GM19452 (cell line): ENCODE measurements at regions not wholly inside any gene's neighbourhood (a gene's known extent, or its start where the extent isn't known, plus 50 kb on each side); places are given as distances from the start of the nearest gene placed in this dataset.
"Not testable (repeated sequence)": the region's sequence is repeated elsewhere in the genome, so short reads cannot be mapped to it uniquely, and the experiment has no call there.

Experiments
- ATAC-seq: cut with Tn5 transposase; IDR thresholded peaks from one replicate; pipeline ENCODE4 v1.9.1; 2021; ENCODE audit not compliant: unreplicated experiment

- ATAC-seq = no peak
These were observed 926.4 kb upstream of the SLC35B3 start for GRCh38 chr6:9361749-9362148.

GRCh38 chr6:9360881-9361280 is 925.5 kb upstream of the SLC35B3 start:
- ATAC-seq = no peak

GRCh38 chr6:9347608-9348007 is 912.3 kb upstream of the SLC35B3 start:
- ATAC-seq = no peak

- no peak for ATAC-seq
These were observed 911.6 kb upstream of the SLC35B3 start for GRCh38 chr6:9346923-9347322.

DNA sequence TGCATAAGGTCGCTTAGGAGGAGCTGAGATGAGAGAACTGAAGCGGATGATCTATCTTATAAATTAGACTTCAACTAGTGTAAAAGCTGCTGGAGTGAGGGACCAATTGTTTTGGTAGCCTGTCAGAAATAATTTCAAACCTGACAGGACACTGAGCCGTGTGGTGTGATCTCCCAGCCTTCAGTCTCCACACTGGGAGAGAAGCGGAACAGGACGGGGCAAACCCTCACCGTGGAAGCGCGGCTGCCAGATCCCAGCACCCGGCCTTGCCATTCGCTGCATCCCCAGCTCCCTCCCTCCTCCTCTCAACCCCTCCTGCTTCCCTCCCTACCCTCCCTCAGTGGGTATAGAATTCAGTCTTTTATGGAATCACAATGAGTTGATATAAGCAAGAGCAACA is 900.1 kb upstream of the SLC35B3 start:
- ATAC-seq = no peak

- no peak for ATAC-seq
These were observed 899.6 kb upstream of the SLC35B3 start for GRCh38 chr6:9334979-9335378.

GRCh38 chr6:9332241-9332780 is 897.0 kb upstream of the SLC35B3 start:
- ATAC-seq = no peak

- no peak for ATAC-seq
These were observed 881.5 kb upstream of the SLC35B3 start for GRCh38 chr6:9316831-9317230.

DNA sequence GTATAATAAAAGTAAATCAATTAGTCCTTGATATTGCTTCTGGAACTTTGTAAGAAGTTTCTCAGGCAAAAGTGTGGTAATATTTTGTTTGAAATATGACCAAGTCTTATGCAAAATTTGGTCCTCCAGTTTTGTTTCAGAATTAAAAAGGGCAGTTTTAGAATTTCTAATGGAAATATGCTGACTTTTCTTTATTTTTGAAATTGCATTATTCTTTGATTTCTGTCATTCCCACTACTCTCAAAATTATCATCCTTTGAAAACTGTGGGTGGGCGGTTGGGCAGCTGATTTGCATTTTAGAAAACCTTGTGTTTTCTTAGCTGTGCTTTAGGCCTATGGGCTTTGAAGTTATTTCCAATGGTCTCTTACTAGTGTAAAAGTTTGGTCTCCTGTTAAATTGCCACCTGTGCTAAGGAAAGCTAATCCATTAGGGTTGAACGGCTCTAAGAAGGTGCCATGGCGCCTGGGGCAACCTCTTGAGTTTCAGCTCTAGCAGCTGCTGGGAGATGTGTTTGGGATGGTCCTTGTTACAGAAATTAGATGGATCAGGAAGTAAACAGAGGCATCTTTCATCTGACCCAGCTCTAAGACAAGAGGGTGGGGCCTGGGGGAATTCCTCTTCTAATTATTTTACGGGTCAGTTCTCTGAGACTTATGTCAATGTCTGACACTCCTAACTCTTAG is 880.8 kb upstream of the SLC35B3 start:
- ATAC-seq = no peak

DNA sequence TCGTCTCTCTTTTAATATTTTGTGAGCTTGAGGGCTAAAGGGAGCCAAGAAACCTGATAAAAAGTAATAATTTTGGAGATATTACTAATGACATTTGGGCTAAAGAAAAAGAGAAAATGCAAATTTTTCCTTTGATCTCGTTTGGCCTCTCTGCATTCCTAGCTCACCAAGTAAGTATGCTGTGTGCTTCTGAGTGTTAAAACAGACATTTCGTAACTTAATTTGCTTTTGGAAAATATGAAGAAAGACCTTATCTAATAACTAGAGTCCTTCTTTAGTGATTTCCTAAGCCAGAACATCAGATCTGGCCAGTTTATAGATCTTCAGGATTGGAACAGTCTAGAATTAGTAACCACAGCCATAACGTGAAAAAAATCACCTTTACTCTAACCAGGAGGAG is 872.9 kb upstream of the SLC35B3 start:
- no peak for ATAC-seq

GRCh38 chr6:9307786-9308185 is 872.4 kb upstream of the SLC35B3 start:
- no peak for ATAC-seq

- ATAC-seq = no peak
These were observed 871.8 kb upstream of the SLC35B3 start for GRCh38 chr6:9307187-9307586.

DNA sequence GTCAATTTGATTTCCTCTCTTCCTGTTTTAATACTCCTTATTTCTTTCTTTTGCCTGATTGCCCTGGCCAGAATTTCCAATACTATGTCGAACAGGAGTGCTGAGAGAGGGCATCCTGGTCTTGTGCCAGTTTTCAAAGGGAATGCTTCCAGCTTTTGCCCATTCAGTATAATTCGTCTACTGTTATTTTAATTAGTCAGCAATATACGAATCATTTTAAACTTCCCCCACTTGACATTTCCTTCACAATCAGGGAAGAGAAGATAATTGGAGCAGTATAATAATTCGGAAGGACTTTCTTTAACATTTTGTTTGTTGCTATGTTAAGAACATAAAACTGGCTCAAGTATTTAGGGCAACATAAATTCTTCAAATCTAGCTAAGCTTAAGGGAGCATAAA is 860.3 kb upstream of the SLC35B3 start:
- no peak for ATAC-seq

- ATAC-seq = no peak
These were observed 857.6 kb upstream of the SLC35B3 start for GRCh38 chr6:9292975-9293374.

- ATAC-seq = not testable (repeated sequence)
These were observed 855.0 kb upstream of the SLC35B3 start for GRCh38 chr6:9290342-9290741.

GRCh38 chr6:9272671-9273070 is 837.3 kb upstream of the SLC35B3 start:
- ATAC-seq = no peak

DNA sequence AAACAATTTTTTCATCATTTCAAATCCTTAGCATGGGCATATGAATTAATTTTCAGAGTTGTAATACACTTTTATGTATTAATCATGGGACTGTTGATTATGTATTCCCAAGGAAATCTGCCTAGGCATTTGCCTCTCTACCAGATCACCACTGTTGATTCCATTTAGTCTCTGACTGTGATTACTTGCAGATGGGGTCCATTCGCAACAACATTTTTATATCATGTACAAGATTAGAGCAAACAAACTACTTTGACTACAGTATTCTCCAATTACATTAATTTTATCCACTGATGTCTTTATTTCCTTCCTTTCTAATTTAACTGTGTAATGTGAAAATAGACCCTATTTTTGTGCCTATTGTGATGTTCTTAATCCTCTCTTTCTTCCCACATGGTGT is 831.4 kb upstream of the SLC35B3 start:
- no peak for ATAC-seq

DNA sequence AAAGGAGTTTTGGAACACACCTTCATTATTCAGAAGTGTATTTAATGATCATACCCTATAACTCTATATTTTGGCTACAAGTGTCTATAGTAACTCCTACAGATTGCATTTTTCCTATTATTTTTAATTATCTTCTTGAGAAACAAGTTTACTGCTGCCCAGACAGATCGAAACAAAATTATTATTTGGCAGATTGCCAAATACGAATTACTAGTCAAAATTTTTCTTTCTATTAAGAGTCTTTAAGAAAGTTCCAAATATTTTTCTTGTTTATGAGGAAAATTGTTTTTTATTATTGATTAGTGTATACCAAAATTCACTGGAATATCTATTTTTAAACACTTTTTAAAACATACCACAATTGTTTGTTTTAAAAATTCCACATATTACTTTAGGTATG is 821.9 kb upstream of the SLC35B3 start:
- no peak for ATAC-seq

- ATAC-seq = no peak
These were observed 818.9 kb upstream of the SLC35B3 start for GRCh38 chr6:9254251-9254650.

GRCh38 chr6:9252799-9253198 is 817.5 kb upstream of the SLC35B3 start:
- no peak for ATAC-seq

GRCh38 chr6:9250852-9251251 is 815.5 kb upstream of the SLC35B3 start:
- ATAC-seq = no peak

- no peak for ATAC-seq
These were observed 812.8 kb upstream of the SLC35B3 start for GRCh38 chr6:9248133-9248532.

DNA sequence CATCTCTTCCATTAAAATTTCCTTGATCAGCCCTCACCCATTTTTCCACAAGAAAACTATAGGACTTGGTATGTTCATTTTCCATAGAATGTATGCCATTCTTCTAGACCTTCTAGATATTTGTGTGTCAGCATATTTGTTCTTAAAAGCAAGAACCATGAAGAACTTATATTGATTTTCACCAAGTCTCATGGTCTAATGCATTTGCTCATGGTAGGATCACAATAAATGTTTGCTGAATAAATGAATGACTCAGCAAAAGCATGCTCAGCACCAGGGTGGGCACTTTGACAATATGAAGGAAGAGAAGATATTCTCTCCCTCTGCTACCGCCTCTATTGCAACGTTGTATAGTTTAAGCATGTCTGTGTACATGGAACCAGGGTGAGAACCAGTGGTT is 805.5 kb upstream of the SLC35B3 start:
- ATAC-seq = no peak
